Vagina (tissue), 2 donors: ENCODE measurements at regions not wholly inside any gene's neighbourhood (a gene's known extent, or its start where the extent isn't known, plus 50 kb on each side); places are given as distances from the start of the nearest gene placed in this dataset.

Experiments
- DNase-seq, 2 donors: peaks; one replicate each; pipeline ENCODE4 v3.0.0-alpha.2; 2017; ENCODE audit errors: extremely low spot score in 2 of 2
- H3K27ac ChIP-seq: fragments of 200-600 bp; sonication (generic); one replicate; pipeline ENCODE4 v1.5.1; 2019
- H3K27me3 ChIP-seq: fragments of 200-600 bp; sonication (generic); one replicate; pipeline ENCODE4 v1.5.1; 2019
- H3K36me3 ChIP-seq, 2 donors: fragments of 200-600 bp; sonication (generic); one replicate each; pipeline ENCODE4 v1.5.1; 2017 to 2019
- H3K4me1 ChIP-seq: fragments of 200-600 bp; sonication (generic); one replicate; pipeline ENCODE4 v1.5.1; 2019
- H3K4me3 ChIP-seq, 2 donors: fragments of 200-600 bp; sonication (generic); 1 replicate in 1 of 2; 2 replicates in 1 of 2; pipeline ENCODE4 v1.5.1; 2016 to 2019
- H3K9me3 ChIP-seq: fragments of 200-600 bp; sonication (generic); one replicate; pipeline ENCODE4 v1.5.1; 2019
- CTCF ChIP-seq, 3 experiments: fragments of 450-650 bp in 2 of 3; fragments of 200-600 bp in 1 of 3; sonication (generic) in 1 of 3; IDR thresholded peaks; one replicate each; pipeline ENCODE4 v1.5.1; 2017 to 2019; ENCODE audit warnings: antibody characterized with exemption in 3 of 3, mild to moderate bottlenecking in 2 of 3, moderate library complexity in 2 of 3
- POLR2A ChIP-seq, 2 donors: fragments of 450-650 bp; IDR thresholded peaks; one replicate each; pipeline ENCODE4 v1.6.1; 2017; ENCODE audit warnings: antibody characterized with exemption in 2 of 2, mild to moderate bottlenecking in 2 of 2, moderate library complexity in 2 of 2
- POLR2AphosphoS5 ChIP-seq, 2 donors: sonication (generic); formaldehyde crosslinking; IDR thresholded peaks; one replicate each; pipeline ENCODE4 v1.9.0; 2017; ENCODE audit warnings: antibody characterized with exemption in 2 of 2, mild to moderate bottlenecking in 2 of 2, low read depth in 1 of 2; ENCODE audit not compliant: insufficient read depth in 1 of 2
- intact Hi-C: fragments of 100-400 bp; cut with DNase I; formaldehyde crosslinking; loops from one replicate; pipeline ENCODE4 v1.15.1; 2023

- Histone ChIP-seq H3K4me3 (no peak overlapping the region), H3K36me3 (no peaks in the 10 kb centered on the region), H3K9me3 (no peaks in the 10 kb centered on the region), H3K27me3 (no peaks in the 10 kb centered on the region), H3K4me1 (no peaks in the 10 kb centered on the region), H3K27ac (no peak overlapping the region)
- TF ChIP-seq POLR2A (IDR thresholded peaks at IDR 0.05) (no peak), CTCF (IDR thresholded peaks at IDR 0.05) (no peak), POLR2AphosphoS5 (IDR thresholded peaks at IDR 0.05; ENCODE audit: insufficient read depth in 1 of 2, low read depth in 1 of 2) (no peak)
- intact Hi-C loops = no loop called here
- no peak for DNase-seq
These were observed 230.3 kb upstream of the ARHGAP24 start for GRCh38 chr4:85244638-85245037.

- H3K4me3 ChIP-seq = no peak overlapping the region
These were observed 228.9 kb upstream of the ARHGAP24 start for GRCh38 chr4:85246055-85246454.

GRCh38 chr4:85250852-85251251 lies 224.1 kb upstream of the ARHGAP24 start:
- peaks cover 4% of the 10 kb centered on the region for H3K9me3 ChIP-seq
- TF ChIP-seq CTCF (IDR thresholded peaks at IDR 0.05) = no peak
- no peak for TF ChIP-seq POLR2AphosphoS5 (IDR thresholded peaks at IDR 0.05; ENCODE audit: insufficient read depth in 1 of 2, low read depth in 1 of 2)
- no peak for TF ChIP-seq POLR2A (IDR thresholded peaks at IDR 0.05)
- no peak overlapping the region for H3K27ac ChIP-seq
- no peaks in the 10 kb centered on the region for H3K4me1 ChIP-seq
- intact Hi-C loops = no loop called here
- no peak for DNase-seq
- H3K4me3 ChIP-seq = no peak overlapping the region
- H3K27me3 ChIP-seq = no peaks in the 10 kb centered on the region
- no peaks in the 10 kb centered on the region for H3K36me3 ChIP-seq

More at GRCh38 chr4:85246055-85246454, 228.9 kb upstream of the ARHGAP24 start:
- no peak for TF ChIP-seq POLR2A (IDR thresholded peaks at IDR 0.05)
- TF ChIP-seq CTCF (IDR thresholded peaks at IDR 0.05) = no peak
- intact Hi-C loops = no loop called here
- Histone ChIP-seq H3K36me3 (no peaks in the 10 kb centered on the region), H3K4me1 (no peaks in the 10 kb centered on the region), H3K27me3 (no peaks in the 10 kb centered on the region), H3K27ac (no peak overlapping the region), H3K9me3 (no peaks in the 10 kb centered on the region)
- DNase-seq = no peak

- no peaks in the 10 kb centered on the region for H3K4me1 ChIP-seq
- no peak overlapping the region for H3K27ac ChIP-seq
- H3K27me3 ChIP-seq = no peaks in the 10 kb centered on the region
- intact Hi-C loops = no loop called here
- TF ChIP-seq POLR2A (IDR thresholded peaks at IDR 0.05) (no peak), CTCF (IDR thresholded peaks at IDR 0.05) (no peak), POLR2AphosphoS5 (IDR thresholded peaks at IDR 0.05; ENCODE audit: insufficient read depth in 1 of 2, low read depth in 1 of 2) (no peak)
- H3K4me3 ChIP-seq = no peak overlapping the region
- no peak for DNase-seq
- H3K36me3 ChIP-seq = no peaks in the 10 kb centered on the region
- H3K9me3 ChIP-seq = peaks cover 4% of the 10 kb centered on the region
These were observed 217.1 kb upstream of the ARHGAP24 start for GRCh38 chr4:85257817-85258370.

GRCh38 chr4:85260064-85260463 lies 214.9 kb upstream of the ARHGAP24 start:
- no peaks in the 10 kb centered on the region for H3K27me3 ChIP-seq

More at GRCh38 chr4:85260064-85260463, 214.9 kb upstream of the ARHGAP24 start:
- no peak for DNase-seq
- Histone ChIP-seq H3K9me3 (peaks cover under 1% of the 10 kb centered on the region), H3K4me3 (no peak overlapping the region), H3K4me1 (no peaks in the 10 kb centered on the region), H3K27ac (no peak overlapping the region), H3K36me3 (no peaks in the 10 kb centered on the region)
- intact Hi-C loops = no loop called here
- TF ChIP-seq CTCF (IDR thresholded peaks at IDR 0.05) = no peak
